ENCODE measurements at regions not wholly inside any gene's neighbourhood (a gene's known extent, or its start where the extent isn't known, plus 50 kb on each side); places are given as distances from the start of the nearest gene placed in this dataset.

DNA sequence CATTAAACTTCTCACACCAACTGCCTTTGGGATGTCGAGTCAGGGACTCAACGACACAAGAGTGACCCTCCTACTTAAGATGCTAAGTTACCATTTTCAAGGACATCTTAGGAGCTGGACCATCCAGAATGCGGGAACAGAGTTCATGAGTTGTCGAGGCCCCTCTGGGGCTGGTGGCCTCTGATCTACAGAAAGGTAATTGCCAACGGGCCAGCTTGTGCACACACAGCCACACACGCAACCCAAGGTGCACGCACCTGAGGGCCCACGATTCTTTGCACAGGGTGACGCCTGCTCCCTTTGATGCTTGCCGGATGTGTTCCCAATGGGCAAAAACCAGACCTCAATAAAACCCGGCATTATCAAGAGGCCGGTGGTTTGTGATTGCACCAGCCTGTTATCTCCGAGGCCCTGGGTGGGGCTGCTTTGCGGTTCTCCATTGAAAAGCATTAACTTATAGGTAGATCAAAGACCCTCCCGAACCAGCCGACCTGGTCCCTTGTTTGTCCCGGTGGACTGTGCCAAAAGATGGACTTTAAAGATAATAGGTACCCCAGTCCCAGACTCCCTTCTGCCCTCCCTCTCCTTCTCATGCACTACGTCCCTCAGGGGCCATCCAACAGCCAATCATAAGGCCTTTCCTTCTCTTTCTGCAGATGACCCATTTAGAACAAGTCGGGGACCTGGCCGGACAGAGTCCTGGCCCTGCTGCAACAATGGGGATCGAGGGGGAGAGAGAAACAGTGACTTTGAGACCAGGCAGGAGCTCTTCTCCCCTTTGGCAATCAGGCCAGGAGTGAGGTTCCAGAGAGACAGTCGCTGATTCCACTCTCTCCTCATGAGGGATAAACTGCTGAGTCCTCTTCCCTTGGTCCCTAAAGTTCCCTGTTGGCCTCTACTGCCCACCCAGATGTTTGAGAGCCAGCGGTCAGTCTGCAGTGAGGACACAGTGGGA lies 292.5 kb downstream of the SOX9 start:
- no peak for TF ChIP-seq EZH2 (IDR thresholded peaks at IDR 0.05; ENCODE audit: low read length, unreplicated experiment)
- TF ChIP-seq, protein P1, sequence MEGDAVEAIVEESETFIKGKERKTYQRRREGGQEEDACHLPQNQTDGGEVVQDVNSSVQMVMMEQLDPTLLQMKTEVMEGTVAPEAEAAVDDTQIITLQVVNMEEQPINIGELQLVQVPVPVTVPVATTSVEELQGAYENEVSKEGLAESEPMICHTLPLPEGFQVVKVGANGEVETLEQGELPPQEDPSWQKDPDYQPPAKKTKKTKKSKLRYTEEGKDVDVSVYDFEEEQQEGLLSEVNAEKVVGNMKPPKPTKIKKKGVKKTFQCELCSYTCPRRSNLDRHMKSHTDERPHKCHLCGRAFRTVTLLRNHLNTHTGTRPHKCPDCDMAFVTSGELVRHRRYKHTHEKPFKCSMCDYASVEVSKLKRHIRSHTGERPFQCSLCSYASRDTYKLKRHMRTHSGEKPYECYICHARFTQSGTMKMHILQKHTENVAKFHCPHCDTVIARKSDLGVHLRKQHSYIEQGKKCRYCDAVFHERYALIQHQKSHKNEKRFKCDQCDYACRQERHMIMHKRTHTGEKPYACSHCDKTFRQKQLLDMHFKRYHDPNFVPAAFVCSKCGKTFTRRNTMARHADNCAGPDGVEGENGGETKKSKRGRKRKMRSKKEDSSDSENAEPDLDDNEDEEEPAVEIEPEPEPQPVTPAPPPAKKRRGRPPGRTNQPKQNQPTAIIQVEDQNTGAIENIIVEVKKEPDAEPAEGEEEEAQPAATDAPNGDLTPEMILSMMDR (conservative IDR thresholded peaks at IDR 0.05; ENCODE audit: low read depth, low read length) = no peak
- TF ChIP-seq EZH2phosphoT487 (IDR thresholded peaks at IDR 0.05; ENCODE audit: borderline replicate concordance, low read length) = no peak

Data from PC-3 (cell line).